Uterus (tissue), 2 donors: ENCODE measurements at regions not wholly inside any gene's neighbourhood (a gene's known extent, or its start where the extent isn't known, plus 50 kb on each side); places are given as distances from the start of the nearest gene placed in this dataset.

ENCODE experiments used
- CTCF ChIP-seq, 4 experiments: fragments of 200-600 bp in 2 of 4; fragments of 450-650 bp in 2 of 4; sonication (generic) in 2 of 4; IDR thresholded peaks; one replicate each; pipeline ENCODE4 v1.5.1; 2016 to 2019; ENCODE audit warnings: antibody characterized with exemption in 4 of 4, mild to moderate bottlenecking in 2 of 4, moderate library complexity in 1 of 4
- POLR2A ChIP-seq, 2 donors: fragments of 450-650 bp; IDR thresholded peaks; one replicate each; pipeline ENCODE4 v1.6.1; 2016; ENCODE audit warnings: antibody characterized with exemption in 2 of 2, mild to moderate bottlenecking in 1 of 2, moderate library complexity in 1 of 2

- no peak for TF ChIP-seq POLR2A (IDR thresholded peaks at IDR 0.05)
- TF ChIP-seq CTCF (IDR thresholded peaks at IDR 0.05) = no peak
Observed at GRCh38 chr11:115049796-115050195, 371.5 kb downstream of the NXPE2 start.
